Right lung (tissue), 2 donors: ENCODE measurements at regions not wholly inside any gene's neighbourhood (a gene's known extent, or its start where the extent isn't known, plus 50 kb on each side); places are given as distances from the start of the nearest gene placed in this dataset.
A peak's percentile ranks its signal among the peaks of the same experiment; 100 is the strongest.

Experiments
- DNase-seq, 2 donors: peaks; one replicate each; pipeline ENCODE4 v3.0.0-alpha.2; 2013

DNA sequence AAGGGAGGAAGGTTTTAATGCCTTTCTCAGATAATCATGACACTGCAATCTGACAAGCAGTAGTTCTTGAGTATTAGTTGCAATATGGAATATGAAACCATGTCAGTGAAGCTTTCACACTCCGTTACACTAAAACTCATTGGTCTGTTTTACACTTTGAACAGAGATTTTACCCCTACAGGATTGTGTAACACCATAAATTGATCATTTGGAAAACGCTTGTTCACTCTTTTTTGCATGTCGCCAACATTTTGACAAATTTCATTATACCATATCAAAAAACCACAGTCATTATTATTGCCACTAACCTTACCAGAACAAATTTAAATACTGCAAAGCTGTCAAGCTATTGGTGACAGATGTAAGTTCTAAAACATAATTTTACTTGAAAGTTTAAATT is 404.8 kb upstream of the THBS1 start:
- no peak for DNase-seq

GRCh38 chr15:39177561-39177960 is 403.3 kb upstream of the THBS1 start:
- no peak for DNase-seq

GRCh38 chr15:39180030-39180429 is 400.8 kb upstream of the THBS1 start:
- DNase-seq = peak; percentile 47 to 61

- peak; percentile 76 to 84 for DNase-seq
Observed at GRCh38 chr15:39180483-39180933, 400.4 kb upstream of the THBS1 start.

- DNase-seq = peak in 1 of 2 donors; percentile 18
Observed at GRCh38 chr15:39181056-39181747, 399.7 kb upstream of the THBS1 start.

DNA sequence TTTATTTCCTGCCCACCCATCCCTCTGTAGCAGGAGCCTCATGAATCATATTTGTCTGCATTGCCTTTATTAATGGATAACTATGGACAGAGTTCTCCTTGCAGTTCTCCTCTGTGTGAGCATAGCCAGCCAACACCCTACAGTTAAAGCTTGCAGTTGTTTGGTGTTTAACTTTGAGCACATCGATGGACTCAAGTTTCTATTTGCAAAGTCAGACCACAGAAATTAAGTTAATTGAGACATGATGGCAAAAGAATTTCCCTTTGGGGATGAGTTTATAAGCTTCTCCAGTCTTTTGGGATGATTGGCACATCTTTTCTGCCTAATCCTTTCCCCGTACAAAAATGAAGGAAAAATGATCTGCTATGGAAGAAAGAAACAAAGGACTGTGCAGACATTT is 398.9 kb upstream of the THBS1 start:
- no peak for DNase-seq

DNA sequence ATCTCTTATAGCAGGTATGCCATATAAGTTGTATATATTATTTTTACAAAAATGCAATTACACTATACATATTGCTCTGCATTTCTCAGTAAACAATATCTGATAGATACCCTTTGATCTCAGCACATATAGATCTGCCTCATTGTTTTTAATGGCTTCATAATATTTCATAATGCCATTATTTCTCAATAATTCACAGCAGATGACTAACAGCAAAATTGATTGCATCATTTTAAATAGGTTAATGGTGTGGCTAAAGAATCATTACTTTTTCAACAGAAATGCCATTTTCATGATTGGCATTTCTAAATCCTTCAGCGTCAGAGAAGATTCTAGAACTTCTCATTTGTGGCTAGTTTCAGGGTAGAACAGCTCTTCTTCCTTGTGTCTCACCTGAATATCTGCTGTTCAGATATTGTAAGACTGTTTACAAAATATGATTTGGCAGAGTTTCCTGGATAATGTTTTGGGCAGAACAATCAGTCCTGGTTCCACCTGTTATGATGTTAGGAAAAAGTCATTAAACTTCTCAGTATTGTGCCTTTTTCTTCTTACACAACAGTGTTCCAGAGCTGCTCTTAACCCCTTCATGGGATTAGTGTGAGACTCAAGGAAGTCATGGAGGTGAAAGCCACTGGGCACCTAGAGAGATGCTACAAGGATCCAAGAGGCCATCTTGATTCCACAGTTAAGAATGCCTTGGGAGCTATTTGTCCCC is 397.6 kb upstream of the THBS1 start:
- no peak for DNase-seq

DNA sequence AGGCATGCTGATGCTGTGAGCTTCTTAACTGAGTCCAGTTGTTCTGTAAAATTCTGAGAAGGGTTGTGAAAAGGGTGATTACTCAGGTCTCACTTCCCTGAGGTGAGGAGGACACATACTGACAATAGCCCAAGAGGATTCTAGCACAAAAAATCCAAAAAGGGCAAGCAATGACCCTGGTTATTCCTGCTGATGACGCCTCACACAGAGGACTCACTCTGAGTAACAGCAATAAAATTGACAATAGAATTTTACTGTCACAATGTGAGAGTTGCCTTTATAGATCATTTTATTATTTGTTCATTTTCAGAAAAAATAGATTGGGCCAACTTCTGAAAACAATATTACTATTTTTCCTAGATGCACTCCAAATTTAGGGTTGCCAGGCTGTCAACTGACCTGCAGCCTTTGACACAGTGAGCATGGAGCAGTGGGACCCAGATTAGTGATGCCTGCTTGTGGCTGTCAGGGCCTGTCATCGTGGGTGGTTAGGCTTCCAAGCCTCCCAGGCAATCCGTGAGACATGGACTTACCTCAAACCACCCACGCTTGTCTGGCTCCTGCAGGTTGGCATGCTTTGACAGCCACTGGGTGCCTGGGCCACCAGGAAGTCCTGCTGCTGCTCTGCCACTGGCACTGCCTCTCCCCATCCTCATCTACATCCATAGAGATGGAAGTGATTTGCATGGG is 396.0 kb upstream of the THBS1 start:
- no peak for DNase-seq

GRCh38 chr15:39188314-39188713 is 392.6 kb upstream of the THBS1 start:
- DNase-seq = no peak

GRCh38 chr15:39188930-39189329 is 391.9 kb upstream of the THBS1 start:
- DNase-seq = no peak

- no peak for DNase-seq
Observed at GRCh38 chr15:39191871-39192291, 389.0 kb upstream of the THBS1 start.

DNA sequence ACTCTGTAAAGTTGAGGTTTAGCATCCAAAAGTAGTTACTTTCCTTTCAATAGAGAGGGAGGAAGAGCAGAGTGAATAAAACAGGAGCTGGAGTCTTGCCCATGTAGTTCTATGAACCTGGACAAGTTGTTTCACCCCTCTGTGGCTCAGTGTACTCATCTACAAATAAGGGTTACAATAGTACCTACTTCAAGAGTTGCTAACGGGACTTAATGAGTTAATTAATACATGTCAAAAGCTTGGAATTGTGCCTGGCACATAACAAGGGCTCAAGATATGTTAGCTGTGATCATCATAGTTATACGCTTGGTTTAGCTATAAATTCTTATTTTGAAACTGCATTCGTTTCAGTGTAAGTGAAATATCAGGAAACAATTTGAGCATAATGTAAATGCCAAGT is 388.5 kb upstream of the THBS1 start:
- no peak for DNase-seq

DNA sequence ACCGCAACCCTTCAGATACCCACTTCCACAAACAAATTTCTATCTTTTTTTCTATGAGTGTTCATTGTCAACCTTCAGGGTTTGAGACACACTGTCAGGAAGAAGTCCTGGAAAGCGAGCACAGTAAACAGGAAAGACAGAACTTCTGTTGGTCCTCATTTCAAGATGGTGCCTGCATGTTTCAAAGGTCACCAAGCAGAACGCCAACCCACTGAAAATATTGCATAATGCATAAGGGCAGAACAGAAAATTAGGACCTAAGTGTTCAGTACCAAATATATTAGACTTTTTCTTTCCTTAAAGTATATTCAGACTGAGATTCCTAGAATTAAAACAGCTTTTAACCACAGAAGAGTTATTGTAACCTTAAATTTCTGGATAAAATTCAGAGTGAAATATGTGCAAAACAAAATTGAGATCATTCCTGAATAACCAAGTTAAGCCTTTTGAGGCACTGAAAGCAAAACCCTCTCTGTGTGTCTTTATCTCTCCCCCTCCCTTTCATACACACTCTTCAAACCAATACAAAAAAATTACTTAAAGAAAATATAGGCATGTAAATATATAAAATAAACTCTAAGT is 387.8 kb upstream of the THBS1 start:
- DNase-seq = no peak

DNA sequence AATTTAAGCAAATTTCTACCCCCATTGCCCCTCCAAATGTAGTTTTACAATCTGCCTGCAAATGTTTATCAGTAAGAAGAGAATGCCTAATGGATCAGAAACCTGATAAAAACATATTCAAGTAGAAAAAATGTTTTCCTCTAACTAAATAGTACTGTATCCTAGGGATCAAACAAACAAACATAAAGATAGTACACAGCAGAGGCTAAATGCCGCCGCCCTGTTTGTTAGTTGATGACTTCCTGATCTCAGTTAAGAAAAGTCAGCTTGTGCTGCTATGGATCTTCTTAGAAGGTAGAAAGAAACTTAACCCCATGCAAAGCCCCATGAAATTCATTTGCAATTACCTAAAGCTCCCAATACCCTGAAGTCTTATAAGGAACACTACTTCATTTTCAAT is 387.3 kb upstream of the THBS1 start:
- DNase-seq = no peak

DNA sequence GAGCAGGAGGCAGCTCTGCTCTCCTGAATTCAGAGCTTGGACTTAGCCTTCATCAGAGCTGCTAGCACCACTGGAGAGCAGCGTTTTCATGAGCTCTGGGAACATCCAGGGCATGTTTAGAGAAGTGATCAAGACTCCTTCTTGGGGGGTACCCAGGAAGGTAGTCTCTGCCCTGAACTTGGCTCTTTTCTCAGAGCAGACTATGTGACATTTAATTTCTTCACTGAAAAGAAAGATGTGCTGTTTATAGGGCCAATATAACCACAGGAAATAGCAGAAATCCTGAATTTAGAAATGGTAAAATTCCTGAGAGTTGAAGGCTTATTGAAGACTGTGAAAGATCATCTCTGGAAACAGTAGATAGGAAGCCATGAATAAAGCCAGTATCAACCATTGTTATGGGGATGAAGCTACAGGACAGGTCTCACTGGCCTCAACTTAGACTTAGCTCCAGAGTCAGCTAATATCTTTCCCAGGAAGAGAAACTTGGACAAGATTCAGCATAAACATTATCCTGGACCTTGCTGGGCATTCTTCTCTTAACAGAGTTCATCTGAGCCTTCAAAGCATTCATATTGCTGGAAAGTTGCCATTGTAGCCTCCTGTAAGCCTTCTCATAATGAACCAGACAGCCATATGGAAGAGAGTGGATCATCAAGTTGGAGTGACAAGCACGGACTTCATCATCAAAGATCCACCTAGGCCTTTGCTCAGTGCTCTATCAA is 386.6 kb upstream of the THBS1 start:
- no peak for DNase-seq

- no peak for DNase-seq
Observed at GRCh38 chr15:39195961-39196486, 384.9 kb upstream of the THBS1 start.

GRCh38 chr15:39198044-39199000 is 382.6 kb upstream of the THBS1 start:
- DNase-seq = no peak

GRCh38 chr15:39199076-39199475 is 381.8 kb upstream of the THBS1 start:
- DNase-seq = peak; percentile 28 to 41

DNA sequence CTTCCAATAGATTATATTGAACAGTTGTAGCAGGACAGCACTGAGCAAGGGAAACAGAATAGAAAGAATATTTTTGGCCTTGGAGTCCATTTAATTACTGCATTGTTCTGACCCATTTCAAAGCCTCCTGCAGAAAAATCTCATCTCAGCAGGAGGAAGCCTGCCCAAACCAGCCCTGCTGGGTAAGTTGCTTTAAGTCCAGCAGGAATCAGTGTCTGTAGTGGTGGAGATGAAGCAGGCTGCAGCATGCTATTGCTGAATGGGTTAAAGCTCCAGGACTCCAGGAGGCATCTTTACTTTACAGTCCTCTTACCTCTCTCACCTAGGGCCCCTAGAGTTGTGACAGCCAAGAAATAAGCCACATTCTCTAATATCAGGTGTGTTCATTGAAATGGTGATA is 380.3 kb upstream of the THBS1 start:
- no peak for DNase-seq

- no peak for DNase-seq
Observed at GRCh38 chr15:39202641-39203040, 378.2 kb upstream of the THBS1 start.
